ENCODE measurements at regions not wholly inside any gene's neighbourhood (a gene's known extent, or its start where the extent isn't known, plus 50 kb on each side); places are given as distances from the start of the nearest gene placed in this dataset.
"Not testable (repeated sequence)": the region's sequence is repeated elsewhere in the genome, so short reads cannot be mapped to it uniquely, and the experiment has no call there.

- intact Hi-C loops (cut with DNase I), result no loop called here
Observed at GRCh38 chr21:36613554-36613953, 85.4 kb upstream of the SIM2 start.

GRCh38 chr21:36615274-36615964 lies 83.5 kb upstream of the SIM2 start:
- H3K9me3 ChIP-seq (ENCODE audit: control insufficient read depth in 2 of 3, insufficient read depth in 1 of 3, low read length in 3 of 3), result peaks cover 0 to 4% (median 0%) of the 10 kb centered on the region in 3 donors
- DNase-seq (no peak), FAIRE-seq (no peak)
- H3K36me3 ChIP-seq (ENCODE audit: control insufficient read depth in 2 of 3, insufficient read depth in 3 of 3, low read length in 3 of 3), result no peaks in the 10 kb centered on the region
- TF ChIP-seq, protein P1, sequence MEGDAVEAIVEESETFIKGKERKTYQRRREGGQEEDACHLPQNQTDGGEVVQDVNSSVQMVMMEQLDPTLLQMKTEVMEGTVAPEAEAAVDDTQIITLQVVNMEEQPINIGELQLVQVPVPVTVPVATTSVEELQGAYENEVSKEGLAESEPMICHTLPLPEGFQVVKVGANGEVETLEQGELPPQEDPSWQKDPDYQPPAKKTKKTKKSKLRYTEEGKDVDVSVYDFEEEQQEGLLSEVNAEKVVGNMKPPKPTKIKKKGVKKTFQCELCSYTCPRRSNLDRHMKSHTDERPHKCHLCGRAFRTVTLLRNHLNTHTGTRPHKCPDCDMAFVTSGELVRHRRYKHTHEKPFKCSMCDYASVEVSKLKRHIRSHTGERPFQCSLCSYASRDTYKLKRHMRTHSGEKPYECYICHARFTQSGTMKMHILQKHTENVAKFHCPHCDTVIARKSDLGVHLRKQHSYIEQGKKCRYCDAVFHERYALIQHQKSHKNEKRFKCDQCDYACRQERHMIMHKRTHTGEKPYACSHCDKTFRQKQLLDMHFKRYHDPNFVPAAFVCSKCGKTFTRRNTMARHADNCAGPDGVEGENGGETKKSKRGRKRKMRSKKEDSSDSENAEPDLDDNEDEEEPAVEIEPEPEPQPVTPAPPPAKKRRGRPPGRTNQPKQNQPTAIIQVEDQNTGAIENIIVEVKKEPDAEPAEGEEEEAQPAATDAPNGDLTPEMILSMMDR (IDR thresholded peaks at IDR 0.05; ENCODE audit: borderline replicate concordance, extremely low read depth, insufficient read depth), result no peak
- no peak overlapping the region for H3K27ac ChIP-seq (ENCODE audit: low read depth in 2 of 2, low read length in 2 of 2)
- no peaks in the 10 kb centered on the region for H3K4me1 ChIP-seq (ENCODE audit: control insufficient read depth in 2 of 3, insufficient read depth in 2 of 3, low read depth in 1 of 3, low read length in 3 of 3)
- H3K9ac ChIP-seq (ENCODE audit: low read length in 3 of 3), result no peak overlapping the region
- no peak overlapping the region for H3K4me3 ChIP-seq (ENCODE audit: low read length in 3 of 3)
- intact Hi-C loops (cut with DNase I), result no loop called here
- no peaks in the 10 kb centered on the region for H3K27me3 ChIP-seq (ENCODE audit: control insufficient read depth, insufficient read depth, low read length)

More at GRCh38 chr21:36613554-36613953, 85.4 kb upstream of the SIM2 start:
- no peaks in the 10 kb centered on the region for H3K36me3 ChIP-seq (ENCODE audit: control insufficient read depth in 2 of 3, insufficient read depth in 3 of 3, low read length in 3 of 3)
- no peak overlapping the region for H3K4me3 ChIP-seq (ENCODE audit: low read length in 3 of 3)
- no peaks in the 10 kb centered on the region for H3K4me1 ChIP-seq (ENCODE audit: control insufficient read depth in 2 of 3, insufficient read depth in 2 of 3, low read depth in 1 of 3, low read length in 3 of 3)
- H3K27ac ChIP-seq (ENCODE audit: low read depth in 2 of 2, low read length in 2 of 2), result no peak overlapping the region
- FAIRE-seq (no peak), DNase-seq (no peak)
- H3K9me3 ChIP-seq (ENCODE audit: control insufficient read depth in 2 of 3, insufficient read depth in 1 of 3, low read length in 3 of 3), result peaks cover 0 to 6% (median 4%) of the 10 kb centered on the region in 3 donors
- no peaks in the 10 kb centered on the region for H3K27me3 ChIP-seq (ENCODE audit: control insufficient read depth, insufficient read depth, low read length)
- TF ChIP-seq, protein P1 (IDR thresholded peaks at IDR 0.05; ENCODE audit: borderline replicate concordance, extremely low read depth, insufficient read depth), result no peak
- no peak overlapping the region for H3K9ac ChIP-seq (ENCODE audit: low read length in 3 of 3)

GRCh38 chr21:36616773-36617172 lies 82.1 kb upstream of the SIM2 start:
- H3K27me3 ChIP-seq (ENCODE audit: control insufficient read depth, insufficient read depth, low read length); H3K9ac ChIP-seq (ENCODE audit: low read length in 3 of 3); intact Hi-C loops (cut with DNase I); H3K4me1 ChIP-seq (ENCODE audit: control insufficient read depth in 2 of 3, insufficient read depth in 2 of 3, low read depth in 1 of 3, low read length in 3 of 3); H3K4me3 ChIP-seq (ENCODE audit: low read length in 3 of 3); H3K27ac ChIP-seq (ENCODE audit: low read depth in 2 of 2, low read length in 2 of 2); FAIRE-seq; H3K9me3 ChIP-seq (ENCODE audit: control insufficient read depth in 2 of 3, insufficient read depth in 1 of 3, low read length in 3 of 3); DNase-seq; H3K36me3 ChIP-seq (ENCODE audit: control insufficient read depth in 2 of 3, insufficient read depth in 3 of 3, low read length in 3 of 3): not testable (repeated sequence)

- DNase-seq; H3K9ac ChIP-seq (ENCODE audit: low read length in 3 of 3); H3K36me3 ChIP-seq (ENCODE audit: control insufficient read depth in 2 of 3, insufficient read depth in 3 of 3, low read length in 3 of 3); FAIRE-seq; H3K4me1 ChIP-seq (ENCODE audit: control insufficient read depth in 2 of 3, insufficient read depth in 2 of 3, low read depth in 1 of 3, low read length in 3 of 3); intact Hi-C loops (cut with DNase I); H3K27me3 ChIP-seq (ENCODE audit: control insufficient read depth, insufficient read depth, low read length); H3K4me3 ChIP-seq (ENCODE audit: low read length in 3 of 3); H3K9me3 ChIP-seq (ENCODE audit: control insufficient read depth in 2 of 3, insufficient read depth in 1 of 3, low read length in 3 of 3); H3K27ac ChIP-seq (ENCODE audit: low read depth in 2 of 2, low read length in 2 of 2): not testable (repeated sequence)
Observed at GRCh38 chr21:36621794-36622193, 77.1 kb upstream of the SIM2 start.
